ENCODE measurements at regions not wholly inside any gene's neighbourhood (a gene's known extent, or its start where the extent isn't known, plus 50 kb on each side); places are given as distances from the start of the nearest gene placed in this dataset.

DNA sequence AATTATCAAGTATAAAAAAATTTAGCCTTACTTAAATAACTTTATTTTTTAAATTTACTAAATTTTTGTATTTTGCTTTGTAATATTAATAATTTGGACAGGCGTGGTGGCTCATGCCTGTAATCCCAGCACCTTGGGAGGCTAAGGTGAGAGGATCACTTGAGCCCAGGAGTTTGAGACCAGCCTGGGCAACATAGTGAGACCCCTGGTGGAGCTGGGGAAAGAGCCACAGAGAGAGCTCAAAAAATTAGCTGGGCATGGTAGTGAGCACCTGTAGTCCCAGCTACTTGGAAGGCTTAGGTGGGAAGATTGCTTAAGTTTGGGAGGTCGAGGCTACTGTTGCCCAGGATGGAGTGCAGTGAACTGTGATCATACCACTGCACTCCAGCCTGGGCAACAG is 143.5 kb downstream of the B3GNT2 start:
- Histone ChIP-seq H3K27ac (no peak overlapping the region), H3K27me3 (no peaks in the 10 kb centered on the region), H3K9me3 (no peaks in the 10 kb centered on the region), H3K36me3 (no peaks in the 10 kb centered on the region), H3K4me1 (no peaks in the 10 kb centered on the region), H3K4me3 (no peak overlapping the region)
- TF ChIP-seq, protein P1, sequence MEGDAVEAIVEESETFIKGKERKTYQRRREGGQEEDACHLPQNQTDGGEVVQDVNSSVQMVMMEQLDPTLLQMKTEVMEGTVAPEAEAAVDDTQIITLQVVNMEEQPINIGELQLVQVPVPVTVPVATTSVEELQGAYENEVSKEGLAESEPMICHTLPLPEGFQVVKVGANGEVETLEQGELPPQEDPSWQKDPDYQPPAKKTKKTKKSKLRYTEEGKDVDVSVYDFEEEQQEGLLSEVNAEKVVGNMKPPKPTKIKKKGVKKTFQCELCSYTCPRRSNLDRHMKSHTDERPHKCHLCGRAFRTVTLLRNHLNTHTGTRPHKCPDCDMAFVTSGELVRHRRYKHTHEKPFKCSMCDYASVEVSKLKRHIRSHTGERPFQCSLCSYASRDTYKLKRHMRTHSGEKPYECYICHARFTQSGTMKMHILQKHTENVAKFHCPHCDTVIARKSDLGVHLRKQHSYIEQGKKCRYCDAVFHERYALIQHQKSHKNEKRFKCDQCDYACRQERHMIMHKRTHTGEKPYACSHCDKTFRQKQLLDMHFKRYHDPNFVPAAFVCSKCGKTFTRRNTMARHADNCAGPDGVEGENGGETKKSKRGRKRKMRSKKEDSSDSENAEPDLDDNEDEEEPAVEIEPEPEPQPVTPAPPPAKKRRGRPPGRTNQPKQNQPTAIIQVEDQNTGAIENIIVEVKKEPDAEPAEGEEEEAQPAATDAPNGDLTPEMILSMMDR (IDR thresholded peaks at IDR 0.05): no peak
- no peak for TF ChIP-seq POLR2A (IDR thresholded peaks at IDR 0.05)
- TF ChIP-seq POLR2AphosphoS5 (IDR thresholded peaks at IDR 0.05; ENCODE audit: insufficient read depth in 1 of 2, low read depth in 1 of 2): no peak
- no peak for DNase-seq (ENCODE audit: extremely low spot score in 2 of 2)
- intact Hi-C loops (cut with DNase I): no loop called here

DNA sequence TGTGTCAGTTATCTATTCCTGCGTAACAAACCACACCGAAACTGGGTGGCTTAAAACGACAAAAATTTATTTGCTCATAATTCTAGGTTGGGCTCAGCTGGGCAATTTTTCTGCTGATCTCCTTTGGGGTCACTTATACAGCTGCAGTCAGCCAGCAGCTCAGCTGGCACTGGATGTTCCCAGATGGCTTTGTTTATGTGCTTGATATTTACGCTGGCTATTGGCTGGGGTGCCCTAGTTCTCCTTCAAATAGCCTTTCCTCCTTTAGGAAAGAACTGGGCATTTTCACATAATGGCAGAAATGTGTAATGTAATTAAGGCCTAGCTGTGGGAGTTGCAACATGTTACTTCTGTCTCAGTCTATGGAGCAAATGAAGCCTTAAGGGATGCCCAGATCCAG is 142.2 kb downstream of the B3GNT2 start:
- no peak overlapping the region for H3K4me3 ChIP-seq
- no peak overlapping the region for H3K27ac ChIP-seq
- intact Hi-C loops (cut with DNase I): no loop called here
- no peaks in the 10 kb centered on the region for H3K9me3 ChIP-seq
- H3K36me3 ChIP-seq: no peaks in the 10 kb centered on the region
- H3K4me1 ChIP-seq: no peaks in the 10 kb centered on the region
- H3K27me3 ChIP-seq: no peaks in the 10 kb centered on the region
- no peak for DNase-seq (ENCODE audit: extremely low spot score in 2 of 2)
- no peak for TF ChIP-seq POLR2AphosphoS5 (IDR thresholded peaks at IDR 0.05; ENCODE audit: insufficient read depth in 1 of 2, low read depth in 1 of 2)

DNA sequence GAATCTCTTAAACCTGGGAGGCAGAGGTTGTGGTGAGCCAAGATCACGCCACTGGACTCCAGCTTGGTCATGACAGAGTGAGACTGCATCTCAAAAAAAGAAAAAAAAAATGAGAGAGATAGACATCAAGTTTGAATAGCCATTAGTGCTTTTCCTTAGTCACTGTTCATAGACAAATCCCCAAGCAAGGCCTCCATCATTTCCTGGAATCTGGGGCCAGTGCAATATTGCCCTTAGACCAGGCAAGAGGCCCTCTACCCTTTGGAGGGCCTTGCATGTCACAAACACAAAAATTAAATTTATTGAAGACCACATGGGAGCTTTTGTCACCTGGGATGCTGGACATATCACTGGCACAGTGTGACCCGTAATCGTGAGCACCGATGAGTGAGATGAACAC is 141.5 kb downstream of the B3GNT2 start:
- TF ChIP-seq POLR2A (IDR thresholded peaks at IDR 0.05) (no peak), POLR2AphosphoS5 (IDR thresholded peaks at IDR 0.05; ENCODE audit: insufficient read depth in 1 of 2, low read depth in 1 of 2) (no peak)
- TF ChIP-seq, protein P1 (IDR thresholded peaks at IDR 0.05): no peak
- Histone ChIP-seq H3K4me3 (no peak overlapping the region), H3K9me3 (no peaks in the 10 kb centered on the region), H3K27me3 (no peaks in the 10 kb centered on the region), H3K36me3 (no peaks in the 10 kb centered on the region), H3K27ac (no peak overlapping the region), H3K4me1 (no peaks in the 10 kb centered on the region)
- intact Hi-C loops (cut with DNase I): no loop called here
- DNase-seq (ENCODE audit: extremely low spot score in 2 of 2): no peak

DNA sequence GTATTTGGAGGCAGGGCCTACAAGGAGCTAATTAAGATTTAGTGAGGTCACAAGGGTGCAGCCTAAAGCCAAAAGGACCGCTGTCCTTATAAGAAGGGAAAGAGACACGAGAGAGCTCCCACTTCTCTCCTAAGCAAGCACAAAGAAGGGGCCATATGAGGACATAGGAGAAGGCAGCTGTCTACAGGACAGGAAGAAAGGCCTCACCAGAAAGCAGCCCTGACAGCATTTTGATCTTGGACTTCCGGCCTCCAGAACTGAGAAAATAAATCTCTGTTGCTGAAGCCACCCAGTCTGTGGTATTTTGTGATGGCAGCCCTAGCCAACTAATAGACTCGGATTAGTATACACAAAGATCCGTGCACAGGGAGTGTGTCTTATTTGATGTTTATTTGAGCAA is 139.7 kb downstream of the B3GNT2 start:
- no peaks in the 10 kb centered on the region for H3K4me1 ChIP-seq
- intact Hi-C loops (cut with DNase I): no loop called here

DNA sequence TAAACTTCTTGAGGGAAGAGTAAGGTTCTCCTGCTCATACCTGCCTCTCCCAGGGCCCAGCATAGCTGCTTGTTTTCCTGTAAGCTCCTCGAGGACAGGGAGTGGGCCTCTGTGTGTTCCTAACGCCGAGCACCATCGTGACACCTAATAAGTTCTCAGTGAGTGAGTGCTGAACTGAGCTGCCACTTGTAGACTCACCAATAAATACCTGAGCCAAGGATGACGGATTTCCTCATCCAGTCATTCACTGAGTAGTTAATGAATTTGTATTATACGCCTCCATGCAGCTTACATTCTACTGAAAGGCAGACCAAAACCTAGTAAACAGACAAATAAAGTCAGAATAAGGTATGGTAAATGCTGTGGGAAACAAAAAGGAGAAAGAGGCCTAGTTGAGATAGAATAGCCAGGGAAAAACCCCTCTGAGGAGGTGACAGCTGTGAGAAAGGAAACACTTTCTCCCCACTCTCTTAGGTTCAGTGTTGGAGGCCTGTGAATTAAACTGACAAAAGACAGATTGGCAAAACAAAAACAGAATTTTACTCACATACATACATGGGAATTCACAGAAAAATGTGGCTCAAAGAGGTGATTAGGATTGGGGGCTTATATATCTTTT is 138.6 kb downstream of the B3GNT2 start:
- Histone ChIP-seq H3K4me3 (no peak overlapping the region), H3K4me1 (no peaks in the 10 kb centered on the region), H3K36me3 (no peaks in the 10 kb centered on the region), H3K9me3 (no peaks in the 10 kb centered on the region), H3K27me3 (no peaks in the 10 kb centered on the region), H3K27ac (no peak overlapping the region)
- intact Hi-C loops (cut with DNase I): no loop called here
- TF ChIP-seq POLR2A (IDR thresholded peaks at IDR 0.05): no peak
- TF ChIP-seq, protein P1 (IDR thresholded peaks at IDR 0.05): no peak
- no peak for TF ChIP-seq POLR2AphosphoS5 (IDR thresholded peaks at IDR 0.05; ENCODE audit: insufficient read depth in 1 of 2, low read depth in 1 of 2)
- DNase-seq (ENCODE audit: extremely low spot score in 2 of 2): no peak

More for the DNA sequence above, 139.7 kb downstream of the B3GNT2 start:
- no peaks in the 10 kb centered on the region for H3K36me3 ChIP-seq
- TF ChIP-seq POLR2AphosphoS5 (IDR thresholded peaks at IDR 0.05; ENCODE audit: insufficient read depth in 1 of 2, low read depth in 1 of 2) (no peak), POLR2A (IDR thresholded peaks at IDR 0.05) (no peak)
- TF ChIP-seq, protein P1 (IDR thresholded peaks at IDR 0.05): no peak
- DNase-seq (ENCODE audit: extremely low spot score in 2 of 2): no peak
- H3K27ac ChIP-seq: no peak overlapping the region
- no peak overlapping the region for H3K4me3 ChIP-seq
- H3K9me3 ChIP-seq: no peaks in the 10 kb centered on the region
- no peaks in the 10 kb centered on the region for H3K27me3 ChIP-seq
